Breast epithelium (tissue), 3 donors: ENCODE measurements at regions not wholly inside any gene's neighbourhood (a gene's known extent, or its start where the extent isn't known, plus 50 kb on each side); places are given as distances from the start of the nearest gene placed in this dataset.

Experiments
- CTCF ChIP-seq, 3 donors: fragments of 450-650 bp; IDR thresholded peaks; one replicate each; pipeline ENCODE4 v1.5.1; 2016 to 2017; ENCODE audit warnings: antibody characterized with exemption in 3 of 3, mild to moderate bottlenecking in 3 of 3, moderate library complexity in 3 of 3
- POLR2AphosphoS5 ChIP-seq, 3 donors: sonication (generic); formaldehyde crosslinking; IDR thresholded peaks; one replicate each; pipeline ENCODE4 v1.6.1; 2017; ENCODE audit warnings: antibody characterized with exemption in 3 of 3

GRCh38 chr15:88987934-88988671 lies 74.9 kb upstream of the MFGE8 start:
- TF ChIP-seq CTCF (IDR thresholded peaks at IDR 0.05) (no peak), POLR2AphosphoS5 (IDR thresholded peaks at IDR 0.05) (no peak)
